ENCODE measurements at regions not wholly inside any gene's neighbourhood (a gene's known extent, or its start where the extent isn't known, plus 50 kb on each side); places are given as distances from the start of the nearest gene placed in this dataset.

DNA sequence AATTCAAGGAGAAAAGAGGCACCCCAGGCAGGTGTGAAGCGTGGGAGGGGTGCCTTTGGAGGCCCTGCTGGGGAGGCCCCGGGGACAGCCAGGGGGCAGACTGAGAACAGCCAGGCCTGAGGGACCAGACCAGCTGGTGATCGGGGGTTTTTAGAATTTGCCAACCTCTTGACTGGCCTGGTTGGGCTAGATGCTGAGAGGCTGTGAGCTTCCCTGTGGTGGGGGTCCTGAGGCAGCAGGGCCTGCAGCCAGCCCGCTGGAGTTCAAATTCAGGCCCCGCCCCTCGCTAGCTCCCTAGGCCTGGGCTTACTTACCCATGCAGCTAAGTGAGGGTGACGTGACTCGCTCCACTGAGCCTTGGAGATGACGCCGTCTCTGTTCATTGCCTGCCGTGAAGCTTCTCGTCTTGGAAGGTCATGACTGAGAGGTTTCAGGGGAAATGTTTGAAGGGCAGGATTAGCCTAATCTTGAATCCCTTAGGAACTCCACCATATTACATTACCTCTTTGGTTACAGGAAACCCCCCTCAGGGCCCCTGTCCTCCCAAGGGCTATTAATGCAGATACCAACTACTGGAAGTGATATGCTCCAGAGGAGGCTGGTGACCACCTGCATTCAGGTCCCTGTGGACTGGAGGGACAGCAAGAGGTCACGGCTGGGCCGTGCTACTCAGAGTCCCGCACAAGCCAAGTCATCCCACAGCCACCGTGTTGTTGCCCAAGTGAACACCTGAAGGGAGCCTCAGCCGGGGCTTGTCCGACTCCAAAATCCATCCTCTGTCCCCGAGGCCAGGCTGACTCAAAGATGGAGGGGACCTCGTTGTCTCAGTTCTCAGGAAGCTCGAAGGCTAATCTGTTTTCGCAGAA is 73.9 kb upstream of the DUSP22 start:
- no peak for DNase-seq (ENCODE audit: low read depth, low spot score)
- BruUV-seq (replicated peaks), result no TSS peak
- Histone ChIP-seq H3K79me2 (ENCODE audit: insufficient read depth, low read length) (no peaks in the 10 kb centered on the region), H3K9ac (ENCODE audit: low read length) (no peak overlapping the region), H3K4me1 (ENCODE audit: control insufficient read depth in 1 of 2, insufficient read depth in 2 of 2, low read length in 2 of 2) (no peaks in the 10 kb centered on the region; a peak in 1 of 4 replicates), H3K4me3 (replicated peaks in 1 of 2; ENCODE audit: low read depth in 1 of 2, low read length in 2 of 2) (no peak overlapping the region), H3K4me2 (ENCODE audit: low read length) (no peak overlapping the region), H3K27ac (ENCODE audit: low read depth, low read length) (no peak overlapping the region), H4K20me1 (ENCODE audit: insufficient read depth) (no peaks in the 10 kb centered on the region), H3K9me3 (ENCODE audit: control insufficient read depth in 1 of 2, insufficient read depth in 1 of 2, low read depth in 1 of 2, low read length in 2 of 2) (peaks cover 0 to 4% of the 10 kb centered on the region in 2 experiments; a peak in 1 of 4 replicates), H2AFZ (ENCODE audit: low read depth, low read length, poor library complexity, severe bottlenecking) (no peak overlapping the region), H3K27me3 (ENCODE audit: insufficient read depth, low read length) (peaks cover 8% of the 10 kb centered on the region; the same call in 1 of the 2 replicates), H3K9me2 (ENCODE audit: insufficient read depth) (no peaks in the 10 kb centered on the region), H3K36me3 (ENCODE audit: control insufficient read depth in 1 of 2, insufficient read depth in 2 of 2, low read length in 2 of 2) (no peaks in the 10 kb centered on the region)
- ChIA-PET CTCF (no interaction called here), RAD21 (ENCODE audit: low non-redundant PET in 1 of 2, low total read pairs in 2 of 2, uncharacterized antibody in 2 of 2, unreplicated experiment in 2 of 2) (no interaction called here), POLR2A (no interaction called here)
- TF ChIP-seq POLR2AphosphoS5 (IDR thresholded peaks at IDR 0.05; ENCODE audit: low read depth, low read length), result no peak
- TF ChIP-seq, protein P1, sequence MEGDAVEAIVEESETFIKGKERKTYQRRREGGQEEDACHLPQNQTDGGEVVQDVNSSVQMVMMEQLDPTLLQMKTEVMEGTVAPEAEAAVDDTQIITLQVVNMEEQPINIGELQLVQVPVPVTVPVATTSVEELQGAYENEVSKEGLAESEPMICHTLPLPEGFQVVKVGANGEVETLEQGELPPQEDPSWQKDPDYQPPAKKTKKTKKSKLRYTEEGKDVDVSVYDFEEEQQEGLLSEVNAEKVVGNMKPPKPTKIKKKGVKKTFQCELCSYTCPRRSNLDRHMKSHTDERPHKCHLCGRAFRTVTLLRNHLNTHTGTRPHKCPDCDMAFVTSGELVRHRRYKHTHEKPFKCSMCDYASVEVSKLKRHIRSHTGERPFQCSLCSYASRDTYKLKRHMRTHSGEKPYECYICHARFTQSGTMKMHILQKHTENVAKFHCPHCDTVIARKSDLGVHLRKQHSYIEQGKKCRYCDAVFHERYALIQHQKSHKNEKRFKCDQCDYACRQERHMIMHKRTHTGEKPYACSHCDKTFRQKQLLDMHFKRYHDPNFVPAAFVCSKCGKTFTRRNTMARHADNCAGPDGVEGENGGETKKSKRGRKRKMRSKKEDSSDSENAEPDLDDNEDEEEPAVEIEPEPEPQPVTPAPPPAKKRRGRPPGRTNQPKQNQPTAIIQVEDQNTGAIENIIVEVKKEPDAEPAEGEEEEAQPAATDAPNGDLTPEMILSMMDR (IDR thresholded peaks at IDR 0.05 in 2 of 3, conservative IDR thresholded peaks at IDR 0.05 in 1 of 3; ENCODE audit: borderline replicate concordance in 1 of 3, insufficient read depth in 1 of 3, low read depth in 2 of 3, low read length in 2 of 3), result no peak
- no peak for TF ChIP-seq ZNF274 (IDR thresholded peaks at IDR 0.05; ENCODE audit: low read depth, low read length)
- TF ChIP-seq ZFX (IDR thresholded peaks at IDR 0.05), result no peak
- no peak for TF ChIP-seq JUND (IDR thresholded peaks at IDR 0.05)
- TF ChIP-seq YY1 (IDR thresholded peaks at IDR 0.05; ENCODE audit: extremely low read depth, insufficient replicate concordance, low read depth, low read length), result no peak
- TF ChIP-seq, protein P2, sequence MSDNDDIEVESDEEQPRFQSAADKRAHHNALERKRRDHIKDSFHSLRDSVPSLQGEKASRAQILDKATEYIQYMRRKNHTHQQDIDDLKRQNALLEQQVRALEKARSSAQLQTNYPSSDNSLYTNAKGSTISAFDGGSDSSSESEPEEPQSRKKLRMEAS (IDR thresholded peaks at IDR 0.05), result no peak
- TF ChIP-seq TCF7L2 (IDR thresholded peaks at IDR 0.05; ENCODE audit: borderline replicate concordance, extremely low read depth, insufficient read depth, insufficient read length), result no peak
- no peak for TF ChIP-seq POLR2A (IDR thresholded peaks at IDR 0.05; ENCODE audit: borderline replicate concordance, extremely low read depth, insufficient read depth, insufficient read length)
- TF ChIP-seq, protein P3, sequence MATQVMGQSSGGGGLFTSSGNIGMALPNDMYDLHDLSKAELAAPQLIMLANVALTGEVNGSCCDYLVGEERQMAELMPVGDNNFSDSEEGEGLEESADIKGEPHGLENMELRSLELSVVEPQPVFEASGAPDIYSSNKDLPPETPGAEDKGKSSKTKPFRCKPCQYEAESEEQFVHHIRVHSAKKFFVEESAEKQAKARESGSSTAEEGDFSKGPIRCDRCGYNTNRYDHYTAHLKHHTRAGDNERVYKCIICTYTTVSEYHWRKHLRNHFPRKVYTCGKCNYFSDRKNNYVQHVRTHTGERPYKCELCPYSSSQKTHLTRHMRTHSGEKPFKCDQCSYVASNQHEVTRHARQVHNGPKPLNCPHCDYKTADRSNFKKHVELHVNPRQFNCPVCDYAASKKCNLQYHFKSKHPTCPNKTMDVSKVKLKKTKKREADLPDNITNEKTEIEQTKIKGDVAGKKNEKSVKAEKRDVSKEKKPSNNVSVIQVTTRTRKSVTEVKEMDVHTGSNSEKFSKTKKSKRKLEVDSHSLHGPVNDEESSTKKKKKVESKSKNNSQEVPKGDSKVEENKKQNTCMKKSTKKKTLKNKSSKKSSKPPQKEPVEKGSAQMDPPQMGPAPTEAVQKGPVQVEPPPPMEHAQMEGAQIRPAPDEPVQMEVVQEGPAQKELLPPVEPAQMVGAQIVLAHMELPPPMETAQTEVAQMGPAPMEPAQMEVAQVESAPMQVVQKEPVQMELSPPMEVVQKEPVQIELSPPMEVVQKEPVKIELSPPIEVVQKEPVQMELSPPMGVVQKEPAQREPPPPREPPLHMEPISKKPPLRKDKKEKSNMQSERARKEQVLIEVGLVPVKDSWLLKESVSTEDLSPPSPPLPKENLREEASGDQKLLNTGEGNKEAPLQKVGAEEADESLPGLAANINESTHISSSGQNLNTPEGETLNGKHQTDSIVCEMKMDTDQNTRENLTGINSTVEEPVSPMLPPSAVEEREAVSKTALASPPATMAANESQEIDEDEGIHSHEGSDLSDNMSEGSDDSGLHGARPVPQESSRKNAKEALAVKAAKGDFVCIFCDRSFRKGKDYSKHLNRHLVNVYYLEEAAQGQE (IDR thresholded peaks at IDR 0.05; ENCODE audit: low read depth), result no peak
- TF ChIP-seq, protein P4, sequence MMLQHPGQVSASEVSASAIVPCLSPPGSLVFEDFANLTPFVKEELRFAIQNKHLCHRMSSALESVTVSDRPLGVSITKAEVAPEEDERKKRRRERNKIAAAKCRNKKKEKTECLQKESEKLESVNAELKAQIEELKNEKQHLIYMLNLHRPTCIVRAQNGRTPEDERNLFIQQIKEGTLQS (IDR thresholded peaks at IDR 0.05), result no peak
- TF ChIP-seq EZH2 (IDR thresholded peaks at IDR 0.05), result no peak
- TF ChIP-seq CEBPB (IDR thresholded peaks at IDR 0.05; ENCODE audit: low read depth), result no peak
- TF ChIP-seq EGR1 (IDR thresholded peaks at IDR 0.05; ENCODE audit: low read depth), result no peak
- TF ChIP-seq ELF1 (IDR thresholded peaks at IDR 0.05; ENCODE audit: borderline replicate concordance, low read depth), result no peak
- no peak for TF ChIP-seq SP1 (IDR thresholded peaks at IDR 0.05; ENCODE audit: low read depth)
- TF ChIP-seq, protein P5, sequence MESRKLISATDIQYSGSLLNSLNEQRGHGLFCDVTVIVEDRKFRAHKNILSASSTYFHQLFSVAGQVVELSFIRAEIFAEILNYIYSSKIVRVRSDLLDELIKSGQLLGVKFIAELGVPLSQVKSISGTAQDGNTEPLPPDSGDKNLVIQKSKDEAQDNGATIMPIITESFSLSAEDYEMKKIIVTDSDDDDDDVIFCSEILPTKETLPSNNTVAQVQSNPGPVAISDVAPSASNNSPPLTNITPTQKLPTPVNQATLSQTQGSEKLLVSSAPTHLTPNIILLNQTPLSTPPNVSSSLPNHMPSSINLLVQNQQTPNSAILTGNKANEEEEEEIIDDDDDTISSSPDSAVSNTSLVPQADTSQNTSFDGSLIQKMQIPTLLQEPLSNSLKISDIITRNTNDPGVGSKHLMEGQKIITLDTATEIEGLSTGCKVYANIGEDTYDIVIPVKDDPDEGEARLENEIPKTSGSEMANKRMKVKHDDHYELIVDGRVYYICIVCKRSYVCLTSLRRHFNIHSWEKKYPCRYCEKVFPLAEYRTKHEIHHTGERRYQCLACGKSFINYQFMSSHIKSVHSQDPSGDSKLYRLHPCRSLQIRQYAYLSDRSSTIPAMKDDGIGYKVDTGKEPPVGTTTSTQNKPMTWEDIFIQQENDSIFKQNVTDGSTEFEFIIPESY (IDR thresholded peaks at IDR 0.05; ENCODE audit: extremely low read depth, insufficient replicate concordance, low read length), result no peak
- no peak for ATAC-seq
- intact Hi-C loops (cut with micrococcal nuclease), result no loop called here

Measured in HCT116 (cell line).